Tibial nerve (tissue), 4 donors: ENCODE measurements at regions not wholly inside any gene's neighbourhood (a gene's known extent, or its start where the extent isn't known, plus 50 kb on each side); places are given as distances from the start of the nearest gene placed in this dataset. TPM values are rescaled to one million over a fixed set of nuclear protein-coding genes. Genes with fewer than 3 reads are reported as not detected.

ENCODE experiments used
- DNase-seq, 2 donors: peaks; one replicate each; pipeline ENCODE4 v3.0.0-alpha.2; 2019; ENCODE audit warnings: low spot score in 2 of 2
- H3K27ac ChIP-seq, 4 donors: fragments of 200-600 bp; sonication (generic) in 3 of 4; one replicate each; pipeline ENCODE4 v1.5.1; 2017 to 2019; ENCODE audit warnings: mild to moderate bottlenecking in 1 of 4
- H3K27me3 ChIP-seq, 2 donors: fragments of 200-600 bp; sonication (generic) in 1 of 2; one replicate each; pipeline versions ENCODE4 v1.5.1 to v1.6.0; 2017 to 2019
- H3K36me3 ChIP-seq, 3 donors: fragments of 200-600 bp; sonication (generic); one replicate each; pipeline ENCODE4 v1.5.1; 2018 to 2019
- H3K4me1 ChIP-seq, 4 donors: fragments of 200-600 bp; sonication (generic) in 3 of 4; one replicate each; pipeline ENCODE4 v1.5.1; 2017 to 2019
- H3K4me3 ChIP-seq, 4 donors: fragments of 200-600 bp; sonication (generic) in 3 of 4; one replicate each; pipeline ENCODE4 v1.5.1; 2017 to 2019; ENCODE audit warnings: mild to moderate bottlenecking in 1 of 4, moderate library complexity in 1 of 4
- H3K9me3 ChIP-seq, 4 donors: fragments of 200-600 bp; sonication (generic) in 3 of 4; one replicate each; pipeline ENCODE4 v1.5.1; 2017 to 2019
- EP300 ChIP-seq, 2 donors: sonication (generic); formaldehyde crosslinking; IDR thresholded peaks; one replicate each; pipeline ENCODE4 v1.6.1; 2017; ENCODE audit warnings: antibody characterized with exemption in 2 of 2, mild to moderate bottlenecking in 1 of 2
- POLR2A ChIP-seq, 2 donors: fragments of 450-650 bp; IDR thresholded peaks; one replicate each; pipeline ENCODE4 v1.6.1; 2017; ENCODE audit warnings: antibody characterized with exemption in 2 of 2, mild to moderate bottlenecking in 2 of 2, moderate library complexity in 2 of 2
- WGBS, 2 donors: methylation state at CpG; one replicate each; pipeline ENCODE4 v1.1.5; 2018; 5-methylcytosine and 5-hydroxymethylcytosine counted together
- small RNA-seq: library from RNA; depleted of rRNA; stranded (forward); fragments of <200 nt; gene quantifications from one replicate; pipeline ENCODE3, GENCODE V24; 2016
- TF ChIP-seq, protein P1 (sequence below), 5 experiments: fragments of 200-600 bp in 3 of 5; fragments of 450-650 bp in 2 of 5; sonication (generic) in 3 of 5; IDR thresholded peaks; one replicate each; pipeline ENCODE4 v1.5.1; 2016 to 2019; ENCODE audit warnings: antibody characterized with exemption in 5 of 5, mild to moderate bottlenecking in 3 of 5, moderate library complexity in 2 of 5

DNA sequence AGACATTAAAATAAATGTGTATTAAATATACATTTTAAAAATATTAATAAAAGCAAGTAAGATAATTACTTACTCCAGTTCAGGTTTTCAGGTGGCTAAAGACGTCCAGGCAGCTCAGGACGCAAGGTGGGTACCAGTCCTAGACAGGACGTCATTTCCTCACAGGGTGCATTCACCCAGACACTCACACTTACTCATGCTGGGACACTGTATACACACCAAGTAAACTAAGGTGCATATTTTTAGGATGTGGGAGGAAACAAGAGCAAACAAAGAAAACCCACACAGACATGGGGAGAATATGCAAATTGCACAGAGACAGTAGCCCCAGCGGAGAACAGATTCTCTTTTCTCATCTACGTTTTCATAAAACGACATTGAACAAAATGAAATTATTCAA lies 457.9 kb downstream of the BRINP3 start:
- no peak for TF ChIP-seq EP300 (IDR thresholded peaks at IDR 0.05)
- no peak for TF ChIP-seq POLR2A (IDR thresholded peaks at IDR 0.05)
- TF ChIP-seq, protein P1, sequence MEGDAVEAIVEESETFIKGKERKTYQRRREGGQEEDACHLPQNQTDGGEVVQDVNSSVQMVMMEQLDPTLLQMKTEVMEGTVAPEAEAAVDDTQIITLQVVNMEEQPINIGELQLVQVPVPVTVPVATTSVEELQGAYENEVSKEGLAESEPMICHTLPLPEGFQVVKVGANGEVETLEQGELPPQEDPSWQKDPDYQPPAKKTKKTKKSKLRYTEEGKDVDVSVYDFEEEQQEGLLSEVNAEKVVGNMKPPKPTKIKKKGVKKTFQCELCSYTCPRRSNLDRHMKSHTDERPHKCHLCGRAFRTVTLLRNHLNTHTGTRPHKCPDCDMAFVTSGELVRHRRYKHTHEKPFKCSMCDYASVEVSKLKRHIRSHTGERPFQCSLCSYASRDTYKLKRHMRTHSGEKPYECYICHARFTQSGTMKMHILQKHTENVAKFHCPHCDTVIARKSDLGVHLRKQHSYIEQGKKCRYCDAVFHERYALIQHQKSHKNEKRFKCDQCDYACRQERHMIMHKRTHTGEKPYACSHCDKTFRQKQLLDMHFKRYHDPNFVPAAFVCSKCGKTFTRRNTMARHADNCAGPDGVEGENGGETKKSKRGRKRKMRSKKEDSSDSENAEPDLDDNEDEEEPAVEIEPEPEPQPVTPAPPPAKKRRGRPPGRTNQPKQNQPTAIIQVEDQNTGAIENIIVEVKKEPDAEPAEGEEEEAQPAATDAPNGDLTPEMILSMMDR (IDR thresholded peaks at IDR 0.05), result no peak
- H3K27me3 ChIP-seq, result no peaks in the 10 kb centered on the region
- no peaks in the 10 kb centered on the region for H3K36me3 ChIP-seq
- H3K4me1 ChIP-seq, result no peaks in the 10 kb centered on the region
- WGBS, 2 donors, result 87 to 91% methylated on average over 6 of the region's 6 CpGs
- no peak for DNase-seq
- no peak overlapping the region for H3K4me3 ChIP-seq
- H3K9me3 ChIP-seq, result peaks cover 0 to 3% (median 0%) of the 10 kb centered on the region in 4 donors
- H3K27ac ChIP-seq, result no peak overlapping the region

DNA sequence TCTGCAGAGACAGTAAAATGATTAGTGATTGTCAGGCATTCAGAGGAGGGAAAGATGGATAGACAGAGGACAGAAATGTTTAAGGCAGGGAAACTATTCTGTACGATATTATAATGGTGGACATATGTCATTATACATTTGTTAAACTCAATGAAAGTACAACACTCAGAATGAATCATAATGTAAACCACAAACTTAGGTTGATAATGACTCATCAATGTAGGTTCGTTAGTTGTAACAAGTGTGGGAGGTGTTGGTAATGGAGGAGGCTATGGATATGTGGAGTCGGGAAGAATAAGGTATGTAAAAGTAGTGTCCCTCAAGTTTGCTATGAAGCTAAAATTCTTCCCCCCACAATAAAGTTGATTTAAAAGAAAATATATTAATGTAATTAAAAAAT lies 455.0 kb downstream of the BRINP3 start:
- 90% methylated on average over 3 of the region's 3 CpGs for WGBS, 2 donors
- no peaks in the 10 kb centered on the region for H3K36me3 ChIP-seq
- no peak overlapping the region for H3K4me3 ChIP-seq

DNA sequence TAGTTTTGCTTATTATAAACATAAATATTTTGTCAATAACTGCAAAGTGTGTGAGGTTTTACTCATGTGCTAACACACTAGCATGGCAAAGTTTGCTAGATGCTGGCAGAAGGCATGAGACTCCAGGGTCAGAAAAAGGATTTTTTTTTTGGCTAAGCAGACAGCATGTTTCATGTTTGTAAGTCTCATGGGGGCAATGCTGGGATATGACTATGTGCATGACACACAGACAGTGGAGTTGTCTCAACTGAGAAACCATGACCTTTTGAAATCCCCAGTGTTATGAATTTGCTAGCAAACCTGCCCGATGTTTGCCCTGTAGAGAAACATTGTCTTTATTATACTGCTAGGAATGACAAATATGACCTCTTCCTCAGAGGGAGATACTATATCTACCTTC lies 448.2 kb downstream of the BRINP3 start:
- DNase-seq, result no peak
- H3K36me3 ChIP-seq, result no peaks in the 10 kb centered on the region
- H3K27me3 ChIP-seq, result no peaks in the 10 kb centered on the region
- no peak overlapping the region for H3K4me3 ChIP-seq
- TF ChIP-seq, protein P1 (IDR thresholded peaks at IDR 0.05), result no peak
- TF ChIP-seq POLR2A (IDR thresholded peaks at IDR 0.05) (no peak), EP300 (IDR thresholded peaks at IDR 0.05) (no peak)
- no peak overlapping the region for H3K27ac ChIP-seq
- no peaks in the 10 kb centered on the region for H3K4me1 ChIP-seq
- 69 to 84% methylated on average over 1 of the region's 1 CpG for WGBS, 2 donors
- peaks cover 0 to 5% (median 0%) of the 10 kb centered on the region in 4 donors for H3K9me3 ChIP-seq

More for the DNA sequence above, 455.0 kb downstream of the BRINP3 start:
- Histone ChIP-seq H3K27ac (no peak overlapping the region), H3K4me1 (no peaks in the 10 kb centered on the region), H3K27me3 (no peaks in the 10 kb centered on the region), H3K9me3 (peaks cover 0 to 5% (median 1%) of the 10 kb centered on the region in 4 donors)
- TF ChIP-seq EP300 (IDR thresholded peaks at IDR 0.05) (no peak), POLR2A (IDR thresholded peaks at IDR 0.05) (no peak)
- TF ChIP-seq, protein P1 (IDR thresholded peaks at IDR 0.05), result no peak
- no peak for DNase-seq

DNA sequence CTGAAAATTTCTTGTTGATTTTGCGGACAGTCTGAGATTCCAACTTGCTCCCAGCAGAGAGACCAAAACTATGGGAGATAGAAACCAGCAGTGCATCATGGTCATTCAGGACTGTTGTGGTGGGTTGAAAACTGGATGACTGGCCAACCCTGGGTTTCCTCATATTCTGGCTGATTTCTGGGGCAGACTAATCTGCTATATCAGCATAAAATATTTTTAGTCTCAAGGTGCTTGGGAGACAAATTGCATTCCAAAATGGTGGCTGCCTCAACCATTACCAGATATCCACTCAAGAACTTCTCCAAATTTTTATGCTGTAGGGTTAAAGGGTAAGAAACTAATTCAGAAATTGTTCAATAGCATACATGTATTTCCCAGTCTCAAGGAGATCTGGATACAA lies 434.0 kb downstream of the BRINP3 start:
- H3K4me1 ChIP-seq, result no peaks in the 10 kb centered on the region
- H3K9me3 ChIP-seq, result no peaks in the 10 kb centered on the region
- H3K36me3 ChIP-seq, result no peaks in the 10 kb centered on the region
- 100% methylated on average over 1 of the region's 1 CpG for WGBS, 2 donors
- TF ChIP-seq POLR2A (IDR thresholded peaks at IDR 0.05), result no peak
- no peak for TF ChIP-seq EP300 (IDR thresholded peaks at IDR 0.05)
- TF ChIP-seq, protein P1 (IDR thresholded peaks at IDR 0.05), result no peak
- no peak overlapping the region for H3K4me3 ChIP-seq
- no peak overlapping the region for H3K27ac ChIP-seq
- H3K27me3 ChIP-seq, result no peaks in the 10 kb centered on the region
- DNase-seq, result no peak

DNA sequence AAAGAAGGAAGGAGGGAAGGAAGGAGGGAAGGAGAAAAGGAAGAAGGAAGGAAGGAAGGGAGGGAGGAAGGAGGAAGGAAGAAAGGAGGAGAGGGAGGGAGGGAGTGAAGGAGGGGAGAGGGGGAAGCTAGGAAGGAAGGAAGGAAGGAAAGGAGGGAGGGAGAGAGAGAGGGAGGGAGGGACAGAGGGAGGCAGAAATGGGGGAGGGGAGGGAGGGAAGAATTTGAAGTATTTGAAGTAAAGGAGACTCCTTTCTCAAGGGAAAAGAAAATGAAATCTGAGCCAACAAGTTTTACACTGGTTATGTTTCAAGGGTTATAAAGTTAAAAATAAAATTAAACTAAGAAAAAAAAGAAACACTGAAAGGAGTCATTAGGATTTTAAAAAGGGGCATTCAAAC lies 431.4 kb downstream of the BRINP3 start:
- Histone ChIP-seq H3K27me3 (no peaks in the 10 kb centered on the region), H3K9me3 (no peaks in the 10 kb centered on the region), H3K4me1 (no peaks in the 10 kb centered on the region), H3K27ac (no peak overlapping the region), H3K36me3 (no peaks in the 10 kb centered on the region), H3K4me3 (no peak overlapping the region)
- TF ChIP-seq EP300 (IDR thresholded peaks at IDR 0.05), result no peak
- TF ChIP-seq, protein P1 (IDR thresholded peaks at IDR 0.05), result no peak
- TF ChIP-seq POLR2A (IDR thresholded peaks at IDR 0.05), result no peak
- no peak for DNase-seq

Small RNA genes lying in the stretch of these regions (small RNA-seq; reads per million reads assigned to genes)
- gene AL136372.1, result not detected
- gene AL357559.1, result not detected
- not detected for gene AL391813.1
- not detected for gene RNA5SP73
